ENCODE measurements at regions not wholly inside any gene's neighbourhood (a gene's known extent, or its start where the extent isn't known, plus 50 kb on each side); places are given as distances from the start of the nearest gene placed in this dataset.
"Not testable (repeated sequence)": the region's sequence is repeated elsewhere in the genome, so short reads cannot be mapped to it uniquely, and the experiment has no call there.

- Histone ChIP-seq H3K27me3 (ENCODE audit: insufficient read depth, low read length) (no peaks in the 10 kb centered on the region), H3K79me2 (ENCODE audit: insufficient read depth, low read length) (no peaks in the 10 kb centered on the region), H3K36me3 (ENCODE audit: insufficient read depth, low read length) (no peaks in the 10 kb centered on the region), H2AFZ (ENCODE audit: low read length) (no peak overlapping the region), H3K4me3 (ENCODE audit: insufficient read depth, low read length) (no peak overlapping the region), H4K20me1 (ENCODE audit: insufficient read depth, low read length) (no peaks in the 10 kb centered on the region), H3K27ac (ENCODE audit: low read depth, low read length) (no peak overlapping the region), H3K4me2 (ENCODE audit: insufficient read depth, low read length) (no peak overlapping the region), H3K9me3 (ENCODE audit: low read depth, low read length) (no peaks in the 10 kb centered on the region), H3K4me1 (ENCODE audit: insufficient read depth, low read length) (no peaks in the 10 kb centered on the region)
- DNase-seq (ENCODE audit: insufficient read length, low spot score, missing footprints) = peak; percentile 14
- TF ChIP-seq CTCF (IDR thresholded peaks at IDR 0.05; ENCODE audit: extremely low read depth, low read depth, low read length) = no peak
Observed at GRCh38 chr10:33965795-33966581, 631.5 kb upstream of the NRP1 start.

- H3K27ac ChIP-seq (ENCODE audit: low read depth, low read length) = no peak overlapping the region
- no peaks in the 10 kb centered on the region for H3K36me3 ChIP-seq (ENCODE audit: insufficient read depth, low read length)
- no peak overlapping the region for H3K4me3 ChIP-seq (ENCODE audit: insufficient read depth, low read length)
- H3K27me3 ChIP-seq (ENCODE audit: insufficient read depth, low read length) = no peaks in the 10 kb centered on the region
- H3K9me3 ChIP-seq (ENCODE audit: low read depth, low read length) = no peaks in the 10 kb centered on the region
- TF ChIP-seq CTCF (IDR thresholded peaks at IDR 0.05; ENCODE audit: extremely low read depth, low read depth, low read length) = no peak
- no peaks in the 10 kb centered on the region for H4K20me1 ChIP-seq (ENCODE audit: insufficient read depth, low read length)
- no peaks in the 10 kb centered on the region for H3K79me2 ChIP-seq (ENCODE audit: insufficient read depth, low read length)
- no peaks in the 10 kb centered on the region for H3K4me1 ChIP-seq (ENCODE audit: insufficient read depth, low read length)
- no peak overlapping the region for H2AFZ ChIP-seq (ENCODE audit: low read length)
- peak; percentile 4 for DNase-seq (ENCODE audit: insufficient read length, low spot score, missing footprints)
- H3K4me2 ChIP-seq (ENCODE audit: insufficient read depth, low read length) = no peak overlapping the region
Observed at GRCh38 chr10:33963729-33964128, 629.3 kb upstream of the NRP1 start.

- not testable (repeated sequence) for H3K27me3 ChIP-seq (ENCODE audit: insufficient read depth, low read length); H4K20me1 ChIP-seq (ENCODE audit: insufficient read depth, low read length); H3K4me2 ChIP-seq (ENCODE audit: insufficient read depth, low read length); DNase-seq (ENCODE audit: insufficient read length, low spot score, missing footprints); H3K36me3 ChIP-seq (ENCODE audit: insufficient read depth, low read length); H3K27ac ChIP-seq (ENCODE audit: low read depth, low read length); H3K79me2 ChIP-seq (ENCODE audit: insufficient read depth, low read length); H3K9me3 ChIP-seq (ENCODE audit: low read depth, low read length); H2AFZ ChIP-seq (ENCODE audit: low read length); H3K4me3 ChIP-seq (ENCODE audit: insufficient read depth, low read length); H3K4me1 ChIP-seq (ENCODE audit: insufficient read depth, low read length)
Observed at GRCh38 chr10:33956322-33956721, 621.9 kb upstream of the NRP1 start.

GRCh38 chr10:33955676-33956075 lies 621.2 kb upstream of the NRP1 start:
- H3K4me3 ChIP-seq (ENCODE audit: insufficient read depth, low read length) = no peak overlapping the region
- no peak overlapping the region for H3K27ac ChIP-seq (ENCODE audit: low read depth, low read length)
- no peak for TF ChIP-seq CTCF (IDR thresholded peaks at IDR 0.05; ENCODE audit: extremely low read depth, low read depth, low read length)
- no peaks in the 10 kb centered on the region for H4K20me1 ChIP-seq (ENCODE audit: insufficient read depth, low read length)
- no peaks in the 10 kb centered on the region for H3K79me2 ChIP-seq (ENCODE audit: insufficient read depth, low read length)
- H2AFZ ChIP-seq (ENCODE audit: low read length) = no peak overlapping the region
- H3K4me2 ChIP-seq (ENCODE audit: insufficient read depth, low read length) = no peak overlapping the region
- no peaks in the 10 kb centered on the region for H3K9me3 ChIP-seq (ENCODE audit: low read depth, low read length)
- peak; percentile 8 for DNase-seq (ENCODE audit: insufficient read length, low spot score, missing footprints)
- H3K36me3 ChIP-seq (ENCODE audit: insufficient read depth, low read length) = no peaks in the 10 kb centered on the region
- H3K4me1 ChIP-seq (ENCODE audit: insufficient read depth, low read length) = no peaks in the 10 kb centered on the region
- no peaks in the 10 kb centered on the region for H3K27me3 ChIP-seq (ENCODE audit: insufficient read depth, low read length)

Data from osteoblast (primary cell).